ENCODE measurements at regions not wholly inside any gene's neighbourhood (a gene's known extent, or its start where the extent isn't known, plus 50 kb on each side); places are given as distances from the start of the nearest gene placed in this dataset.

DNA sequence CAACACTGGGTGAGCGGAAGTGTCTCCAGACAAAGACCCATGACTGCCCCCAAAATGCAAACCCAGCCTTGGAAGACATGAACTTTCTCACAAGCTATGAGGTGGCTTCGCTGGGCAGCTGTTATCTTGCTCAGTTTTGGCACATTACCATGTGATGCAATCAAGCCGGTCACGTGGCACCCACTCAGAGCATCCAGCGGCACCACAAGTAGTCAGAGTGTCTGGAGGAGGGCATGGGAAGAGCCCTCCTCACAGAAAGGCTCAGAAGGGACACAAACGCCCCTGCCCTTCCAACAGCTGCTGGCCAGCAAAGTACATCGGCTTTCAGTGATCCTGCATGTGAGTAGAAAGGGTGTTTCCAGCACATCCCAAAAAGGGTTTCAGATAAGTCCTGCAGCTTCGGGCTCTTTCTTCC, 145.5 kb upstream of the IRF2BP2 start:
- no peak overlapping the region for H3K4me3 ChIP-seq
- H3K9me3 ChIP-seq: no peaks in the 10 kb centered on the region
- intact Hi-C loops (cut with DNase I; ENCODE audit: low total_unique reads): no loop called here
- H3K27me3 ChIP-seq: no peaks in the 10 kb centered on the region
- TF ChIP-seq POLR2A (IDR thresholded peaks at IDR 0.05): peak in 1 of 2 donors; percentile 24
- TF ChIP-seq, protein P1, sequence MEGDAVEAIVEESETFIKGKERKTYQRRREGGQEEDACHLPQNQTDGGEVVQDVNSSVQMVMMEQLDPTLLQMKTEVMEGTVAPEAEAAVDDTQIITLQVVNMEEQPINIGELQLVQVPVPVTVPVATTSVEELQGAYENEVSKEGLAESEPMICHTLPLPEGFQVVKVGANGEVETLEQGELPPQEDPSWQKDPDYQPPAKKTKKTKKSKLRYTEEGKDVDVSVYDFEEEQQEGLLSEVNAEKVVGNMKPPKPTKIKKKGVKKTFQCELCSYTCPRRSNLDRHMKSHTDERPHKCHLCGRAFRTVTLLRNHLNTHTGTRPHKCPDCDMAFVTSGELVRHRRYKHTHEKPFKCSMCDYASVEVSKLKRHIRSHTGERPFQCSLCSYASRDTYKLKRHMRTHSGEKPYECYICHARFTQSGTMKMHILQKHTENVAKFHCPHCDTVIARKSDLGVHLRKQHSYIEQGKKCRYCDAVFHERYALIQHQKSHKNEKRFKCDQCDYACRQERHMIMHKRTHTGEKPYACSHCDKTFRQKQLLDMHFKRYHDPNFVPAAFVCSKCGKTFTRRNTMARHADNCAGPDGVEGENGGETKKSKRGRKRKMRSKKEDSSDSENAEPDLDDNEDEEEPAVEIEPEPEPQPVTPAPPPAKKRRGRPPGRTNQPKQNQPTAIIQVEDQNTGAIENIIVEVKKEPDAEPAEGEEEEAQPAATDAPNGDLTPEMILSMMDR (IDR thresholded peaks at IDR 0.05): no peak
- peak; percentile 85 to 91 for DNase-seq
- H3K36me3 ChIP-seq: no peaks in the 10 kb centered on the region
- H3K4me1 ChIP-seq: no peaks in the 10 kb centered on the region
- H3K27ac ChIP-seq: no peak overlapping the region

DNA sequence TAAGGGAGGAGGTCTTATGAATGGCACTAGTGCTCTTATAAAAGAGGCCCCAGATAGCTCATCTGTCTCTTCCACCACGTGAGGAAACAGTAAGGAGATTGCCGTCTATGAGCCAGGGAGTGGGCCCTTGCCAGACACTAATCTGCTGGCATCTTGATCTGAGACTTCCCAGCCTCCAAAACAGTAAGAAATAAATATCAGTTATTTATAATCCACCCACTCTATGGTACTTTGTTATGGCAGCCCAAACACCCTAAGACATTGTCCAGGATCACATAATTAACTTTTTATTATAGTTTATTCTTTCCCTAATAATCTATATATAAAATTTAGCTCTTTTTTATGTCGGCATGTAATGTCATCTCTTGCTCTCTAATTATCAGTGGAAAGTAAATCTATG, 144.0 kb upstream of the IRF2BP2 start:
- Histone ChIP-seq H3K27ac (no peak overlapping the region), H3K9me3 (no peaks in the 10 kb centered on the region), H3K27me3 (no peaks in the 10 kb centered on the region), H3K36me3 (no peaks in the 10 kb centered on the region), H3K4me3 (no peak overlapping the region), H3K4me1 (no peaks in the 10 kb centered on the region)
- intact Hi-C loops (cut with DNase I; ENCODE audit: low total_unique reads): no loop called here
- TF ChIP-seq POLR2A (IDR thresholded peaks at IDR 0.05): no peak
- TF ChIP-seq, protein P1 (IDR thresholded peaks at IDR 0.05): no peak
- no peak for DNase-seq

DNA sequence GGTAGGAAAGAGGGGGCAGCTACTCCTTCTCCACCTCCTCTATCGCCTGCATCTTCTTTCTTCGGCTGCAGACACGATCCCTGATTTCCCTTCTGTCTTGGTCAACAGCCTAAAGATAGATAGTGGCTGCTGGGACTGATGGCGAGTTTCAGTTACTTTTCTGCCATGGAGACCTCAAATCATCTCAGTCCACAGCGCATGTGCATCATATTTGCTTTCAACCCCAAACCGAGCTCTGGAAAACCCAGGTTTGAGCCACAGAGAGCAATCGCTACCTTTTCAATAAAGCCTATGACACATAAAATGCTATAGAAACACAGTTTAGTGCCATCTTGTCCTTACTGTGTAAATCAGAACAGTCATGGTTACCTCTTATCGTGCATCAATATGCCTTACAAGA, 142.9 kb upstream of the IRF2BP2 start:
- intact Hi-C loops (cut with DNase I; ENCODE audit: low total_unique reads): no loop called here
- TF ChIP-seq, protein P1 (IDR thresholded peaks at IDR 0.05): no peak

DNA sequence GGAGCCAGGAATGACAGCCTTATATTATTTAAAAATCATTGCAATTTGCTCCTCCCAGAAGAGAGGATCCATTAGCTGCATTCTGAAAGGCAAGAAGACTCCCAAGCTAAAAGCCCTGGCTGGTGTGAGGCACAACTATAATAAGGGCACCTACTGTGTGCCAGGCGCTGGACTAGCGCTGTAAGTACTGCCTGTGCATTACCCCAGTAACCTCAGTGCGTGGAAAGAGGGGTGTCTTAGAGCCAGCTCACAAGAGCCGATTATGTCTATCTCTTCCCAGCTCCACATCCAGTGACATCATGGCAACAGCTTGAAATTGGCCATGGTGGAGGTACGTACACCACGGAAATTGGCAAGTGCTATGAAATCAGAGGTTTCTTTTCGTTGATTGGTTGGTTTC, 141.7 kb upstream of the IRF2BP2 start:
- intact Hi-C loops (cut with DNase I; ENCODE audit: low total_unique reads): no loop called here
- TF ChIP-seq, protein P1 (IDR thresholded peaks at IDR 0.05): no peak
- no peak for TF ChIP-seq POLR2A (IDR thresholded peaks at IDR 0.05)
- no peak for DNase-seq
- no peak overlapping the region for H3K27ac ChIP-seq
- H3K4me1 ChIP-seq: no peaks in the 10 kb centered on the region
- no peak overlapping the region for H3K4me3 ChIP-seq
- H3K27me3 ChIP-seq: no peaks in the 10 kb centered on the region
- H3K36me3 ChIP-seq: no peaks in the 10 kb centered on the region
- H3K9me3 ChIP-seq: no peaks in the 10 kb centered on the region

More for the DNA sequence above, 142.9 kb upstream of the IRF2BP2 start:
- no peaks in the 10 kb centered on the region for H3K27me3 ChIP-seq
- H3K4me1 ChIP-seq: no peaks in the 10 kb centered on the region
- no peak for DNase-seq
- no peak overlapping the region for H3K4me3 ChIP-seq
- no peaks in the 10 kb centered on the region for H3K36me3 ChIP-seq
- H3K9me3 ChIP-seq: no peaks in the 10 kb centered on the region
- no peak overlapping the region for H3K27ac ChIP-seq

DNA sequence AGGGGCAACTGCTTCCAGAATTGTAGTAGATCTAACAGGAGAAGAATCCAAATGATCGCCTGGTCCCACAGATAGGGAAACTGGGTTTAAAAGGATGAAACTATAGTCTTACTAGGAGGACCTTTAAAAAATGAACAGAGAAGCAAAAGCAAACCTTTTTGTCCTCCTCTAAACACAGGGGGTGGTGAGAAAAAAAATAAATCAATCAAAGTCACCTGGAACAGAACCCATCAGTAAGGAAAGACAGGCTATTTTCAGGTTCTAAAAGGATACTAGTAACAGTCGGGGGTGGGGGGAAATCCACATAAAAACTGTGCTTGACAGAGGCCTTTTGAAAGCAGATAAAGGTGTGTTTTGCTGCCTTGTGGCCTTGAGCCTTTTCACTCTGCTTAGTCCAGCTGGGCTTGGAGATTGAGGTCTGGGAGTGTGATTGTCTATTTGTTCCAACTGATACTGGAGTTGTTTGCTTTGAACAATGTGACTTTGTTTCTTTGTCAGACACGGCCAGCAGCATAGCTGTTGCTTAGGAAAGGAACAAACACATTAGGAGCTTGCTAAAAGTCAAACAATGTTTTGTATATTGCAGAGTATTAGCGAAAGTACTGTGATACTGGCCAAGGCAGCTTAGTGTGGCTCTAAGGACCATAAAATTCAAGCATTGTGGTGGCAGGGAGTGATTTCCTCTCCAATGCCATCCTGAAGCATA, 141.1 kb upstream of the IRF2BP2 start:
- no peak overlapping the region for H3K4me3 ChIP-seq
- DNase-seq: no peak
- intact Hi-C loops (cut with DNase I; ENCODE audit: low total_unique reads): no loop called here
- H3K27me3 ChIP-seq: no peaks in the 10 kb centered on the region
- no peaks in the 10 kb centered on the region for H3K36me3 ChIP-seq
- H3K27ac ChIP-seq: no peak overlapping the region
- H3K4me1 ChIP-seq: no peaks in the 10 kb centered on the region
- TF ChIP-seq POLR2A (IDR thresholded peaks at IDR 0.05): no peak
- TF ChIP-seq, protein P1 (IDR thresholded peaks at IDR 0.05): no peak
- H3K9me3 ChIP-seq: no peaks in the 10 kb centered on the region

All from uterus (tissue), 3 donors.